Keratinocyte (primary cell): ENCODE measurements at regions not wholly inside any gene's neighbourhood (a gene's known extent, or its start where the extent isn't known, plus 50 kb on each side); places are given as distances from the start of the nearest gene placed in this dataset.

Source experiments
- DNase-seq: peaks from one replicate; pipeline ENCODE4 v3.0.0-alpha.2; 2011; ENCODE audit warnings: low read depth, missing footprints, low spot score
- FAIRE-seq: peaks from 2 replicates; lab custom pipeline; 2011; peaks lifted over from hg19 to GRCh38; lab: Jason Lieb, UNC
- H2AFZ ChIP-seq: 2 replicates; pipeline ENCODE4 v1.6.0; 2012; ENCODE audit warnings: low read length, control low read depth, inconsistent platforms; ENCODE audit not compliant: control insufficient read depth
- H3K27ac ChIP-seq: 2 replicates; pipeline ENCODE4 v1.5.1; 2011; ENCODE audit warnings: low read length; ENCODE audit not compliant: control insufficient read depth, insufficient read depth
- H3K27me3 ChIP-seq: 3 replicates; pipeline ENCODE4 v1.6.0; 2011; ENCODE audit warnings: low read length; ENCODE audit not compliant: control insufficient read depth, insufficient read depth; ENCODE audit errors: extremely low read depth
- H3K36me3 ChIP-seq, 2 experiments: 2 replicates in 1 of 2; 3 replicates in 1 of 2; pipeline ENCODE4 v1.5.1; 2011; ENCODE audit warnings: low read length in 2 of 2, mild to moderate bottlenecking in 1 of 2; ENCODE audit not compliant: control insufficient read depth in 2 of 2, insufficient read depth in 2 of 2; ENCODE audit errors: extremely low read depth in 1 of 2
- H3K4me1 ChIP-seq: 3 replicates; pipeline ENCODE4 v1.5.1; 2011; ENCODE audit warnings: low read length; ENCODE audit not compliant: control insufficient read depth, insufficient read depth; ENCODE audit errors: extremely low read depth
- H3K4me2 ChIP-seq: 3 replicates; pipeline ENCODE4 v1.6.0; 2011; ENCODE audit warnings: low read depth, low read length; ENCODE audit not compliant: control insufficient read depth, insufficient read depth; ENCODE audit errors: extremely low read depth
- H3K4me3 ChIP-seq, 3 experiments: fragments of 200-600 bp in 1 of 3; sonication (generic) in 1 of 3; 2 replicates in 2 of 3; 3 replicates in 1 of 3; pipeline ENCODE4 v1.5.1; 2011 to 2016; ENCODE audit warnings: low read length in 3 of 3, mild to moderate bottlenecking in 3 of 3, control low read depth in 2 of 3, inconsistent platforms in 1 of 3, low read depth in 1 of 3, mixed read lengths in 1 of 3, mixed run types in 1 of 3, moderate library complexity in 1 of 3; ENCODE audit not compliant: control insufficient read depth in 2 of 3, insufficient read depth in 2 of 3; ENCODE audit errors: extremely low read depth in 1 of 3
- H3K79me2 ChIP-seq: 2 replicates; pipeline ENCODE4 v1.6.0; 2012; ENCODE audit warnings: low read length; ENCODE audit not compliant: control insufficient read depth, insufficient read depth
- H3K9ac ChIP-seq: 3 replicates; pipeline ENCODE4 v1.6.0; 2011; ENCODE audit warnings: low read length; ENCODE audit not compliant: control insufficient read depth, insufficient read depth; ENCODE audit errors: extremely low read depth
- H3K9me1 ChIP-seq: 3 replicates; pipeline ENCODE4 v1.6.0; 2011; ENCODE audit warnings: low read length; ENCODE audit not compliant: control insufficient read depth, insufficient read depth; ENCODE audit errors: extremely low read depth
- H3K9me3 ChIP-seq: 2 replicates; pipeline ENCODE4 v1.5.1; 2012; ENCODE audit warnings: low read depth, low read length; ENCODE audit not compliant: control insufficient read depth
- H4K20me1 ChIP-seq: 3 replicates; pipeline ENCODE4 v1.6.0; 2011; ENCODE audit warnings: low read length; ENCODE audit not compliant: control insufficient read depth, insufficient read depth; ENCODE audit errors: extremely low read depth
- CTCF ChIP-seq, 3 experiments: IDR thresholded peaks in 1 of 3; conservative IDR thresholded peaks in 1 of 3; optimal IDR thresholded peaks in 1 of 3; 2 replicates in 2 of 3; 3 replicates in 1 of 3; pipeline versions ENCODE3 to v1.5.1; 2011; ENCODE audit warnings: low read length in 3 of 3, mild to moderate bottlenecking in 3 of 3, moderate library complexity in 2 of 3, control low read depth in 1 of 3, inconsistent platforms in 1 of 3; ENCODE audit not compliant: insufficient read depth in 2 of 3; ENCODE audit errors: extremely low read depth in 1 of 3
- EZH2 ChIP-seq: IDR thresholded peaks from one replicate; pipeline ENCODE4 v1.6.1; 2012; ENCODE audit warnings: inconsistent platforms, mild to moderate bottlenecking, low read length, moderate library complexity
- dilution Hi-C: fragments of 300-500 bp; cut with MboI; formaldehyde crosslinking; loops from one replicate; pipeline ENCODE4 v1.7.0; 2020; ENCODE audit warnings: low sequenced_read_pairs; ENCODE audit not compliant: extremely low pct_ligation_motif_present

GRCh38 chr9:73742412-73742811 is 590.7 kb downstream of the ANXA1 start:
- Histone ChIP-seq H3K79me2 (no peaks in the 10 kb centered on the region), H4K20me1 (no peaks in the 10 kb centered on the region), H3K4me1 (no peaks in the 10 kb centered on the region), H3K36me3 (no peaks in the 10 kb centered on the region), H3K27me3 (no peaks in the 10 kb centered on the region), H3K27ac (no peak overlapping the region), H3K4me3 (no peak overlapping the region), H3K9me3 (no peaks in the 10 kb centered on the region), H3K4me2 (no peak overlapping the region), H3K9me1 (no peaks in the 10 kb centered on the region), H3K9ac (no peak overlapping the region), H2AFZ (no peak overlapping the region)
- FAIRE-seq (no peak), DNase-seq (no peak)
- TF ChIP-seq CTCF (optimal IDR thresholded peaks at IDR 0.05 in 1 of 3, IDR thresholded peaks at IDR 0.05 in 1 of 3, conservative IDR thresholded peaks at IDR 0.05 in 1 of 3; ENCODE audit: extremely low read depth in 1 of 3, insufficient read depth in 2 of 3, low read length in 3 of 3), result no peak
- no peak for TF ChIP-seq EZH2
- dilution Hi-C loops, result no loop called here

GRCh38 chr9:73743826-73744225 is 592.2 kb downstream of the ANXA1 start:
- no peaks in the 10 kb centered on the region for H3K9me3 ChIP-seq
- H3K4me2 ChIP-seq, result no peak overlapping the region
- dilution Hi-C loops, result no loop called here
- no peaks in the 10 kb centered on the region for H3K79me2 ChIP-seq
- H3K9ac ChIP-seq, result no peak overlapping the region
- H2AFZ ChIP-seq, result no peak overlapping the region
- FAIRE-seq (no peak), DNase-seq (no peak)
- H4K20me1 ChIP-seq, result no peaks in the 10 kb centered on the region
- H3K9me1 ChIP-seq, result no peaks in the 10 kb centered on the region
- H3K27ac ChIP-seq, result no peak overlapping the region
- no peaks in the 10 kb centered on the region for H3K27me3 ChIP-seq
- H3K36me3 ChIP-seq, result no peaks in the 10 kb centered on the region
- H3K4me1 ChIP-seq, result no peaks in the 10 kb centered on the region
- H3K4me3 ChIP-seq, result no peak overlapping the region
- TF ChIP-seq EZH2 (no peak), CTCF (optimal IDR thresholded peaks at IDR 0.05 in 1 of 3, IDR thresholded peaks at IDR 0.05 in 1 of 3, conservative IDR thresholded peaks at IDR 0.05 in 1 of 3; ENCODE audit: extremely low read depth in 1 of 3, insufficient read depth in 2 of 3, low read length in 3 of 3) (no peak)
